ENCODE measurements at regions not wholly inside any gene's neighbourhood (a gene's known extent, or its start where the extent isn't known, plus 50 kb on each side); places are given as distances from the start of the nearest gene placed in this dataset.

GRCh38 chr7:17660116-17660515, 280.2 kb downstream of the SNX13 start:
- DNase-seq, result no peak

- DNase-seq, result no peak
These were observed 278.2 kb downstream of the SNX13 start for GRCh38 chr7:17661982-17662585.

GRCh38 chr7:17663061-17663675, 277.1 kb downstream of the SNX13 start:
- DNase-seq, result no peak

- DNase-seq, result no peak
These were observed 275.3 kb downstream of the SNX13 start for GRCh38 chr7:17665029-17665428.

- DNase-seq, result no peak
These were observed 272.2 kb downstream of the SNX13 start for GRCh38 chr7:17668122-17668521.

- DNase-seq, result no peak
These were observed 271.1 kb downstream of the SNX13 start for GRCh38 chr7:17669204-17669603.

- no peak for DNase-seq
These were observed 268.3 kb downstream of the SNX13 start for GRCh38 chr7:17671956-17672355.

GRCh38 chr7:17672783-17673182, 267.5 kb downstream of the SNX13 start:
- no peak for DNase-seq

GRCh38 chr7:17674166-17674942, 265.9 kb downstream of the SNX13 start:
- DNase-seq, result no peak

- DNase-seq, result no peak
These were observed 265.2 kb downstream of the SNX13 start for GRCh38 chr7:17674943-17675608.

- no peak for DNase-seq
These were observed 262.9 kb downstream of the SNX13 start for GRCh38 chr7:17677408-17677807.

GRCh38 chr7:17678896-17679295, 261.4 kb downstream of the SNX13 start:
- no peak for DNase-seq

- DNase-seq, result no peak
These were observed 260.8 kb downstream of the SNX13 start for GRCh38 chr7:17679458-17679857.

GRCh38 chr7:17680026-17680425, 260.3 kb downstream of the SNX13 start:
- no peak for DNase-seq

- peak; percentile 44 for DNase-seq
These were observed 259.3 kb downstream of the SNX13 start for GRCh38 chr7:17680943-17681351.

- no peak for DNase-seq
These were observed 258.3 kb downstream of the SNX13 start for GRCh38 chr7:17681965-17682364.

- DNase-seq, result no peak
These were observed 257.7 kb downstream of the SNX13 start for GRCh38 chr7:17682586-17682985.

GRCh38 chr7:17685141-17685540, 255.2 kb downstream of the SNX13 start:
- no peak for DNase-seq

- no peak for DNase-seq
These were observed 252.9 kb downstream of the SNX13 start for GRCh38 chr7:17687361-17687760.

GRCh38 chr7:17689361-17689902, 250.9 kb downstream of the SNX13 start:
- DNase-seq, result no peak

GRCh38 chr7:17690030-17690429, 250.3 kb downstream of the SNX13 start:
- DNase-seq, result no peak

GRCh38 chr7:17696422-17696821, 243.9 kb downstream of the SNX13 start:
- peak; percentile 11 for DNase-seq

- no peak for DNase-seq
These were observed 243.0 kb downstream of the SNX13 start for GRCh38 chr7:17697128-17697881.

All from NCI-H345 (cell line).